Lower lobe of right lung (tissue), 2 donors: ENCODE measurements at regions not wholly inside any gene's neighbourhood (a gene's known extent, or its start where the extent isn't known, plus 50 kb on each side); places are given as distances from the start of the nearest gene placed in this dataset.
A peak's percentile ranks its signal among the peaks of the same experiment; 100 is the strongest.

Experiments
- ATAC-seq, 2 donors: fragments of 200-7000 bp; cut with Tn5 transposase; one replicate each; pipeline ENCODE4 v1.9.1; 2020 to 2022; ENCODE audit warnings: mild to moderate bottlenecking in 2 of 2, moderate library complexity in 2 of 2
- DNase-seq: peaks from one replicate; pipeline ENCODE4 v3.0.0-alpha.2; 2020
- H3K27ac ChIP-seq: fragments of 200-600 bp; one replicate; pipeline ENCODE4 v1.8.0; 2022
- H3K27me3 ChIP-seq: fragments of 200-600 bp; one replicate; pipeline ENCODE4 v1.8.0; 2022; ENCODE audit warnings: low read depth
- H3K36me3 ChIP-seq: fragments of 200-600 bp; one replicate; pipeline ENCODE4 v1.8.0; 2022; ENCODE audit warnings: mild to moderate bottlenecking
- H3K4me1 ChIP-seq: fragments of 200-600 bp; one replicate; pipeline ENCODE4 v1.8.0; 2022
- H3K4me3 ChIP-seq: fragments of 200-600 bp; one replicate; pipeline ENCODE4 v1.8.0; 2022; ENCODE audit warnings: mild to moderate bottlenecking
- H3K9me3 ChIP-seq: fragments of 200-600 bp; one replicate; pipeline ENCODE4 v1.8.0; 2022
- intact Hi-C: fragments of 100-400 bp; cut with DNase I; formaldehyde crosslinking; loops from one replicate; pipeline ENCODE4 v1.11.0; 2022
- TF ChIP-seq, protein P1 (sequence below): fragments of 200-600 bp; IDR thresholded peaks from one replicate; pipeline ENCODE4 v1.8.0; 2022; ENCODE audit warnings: antibody characterized with exemption, mild to moderate bottlenecking
- donor health status: DM: no; HTN: yes; CAD: no; lungs with severe emphysema.

DNA sequence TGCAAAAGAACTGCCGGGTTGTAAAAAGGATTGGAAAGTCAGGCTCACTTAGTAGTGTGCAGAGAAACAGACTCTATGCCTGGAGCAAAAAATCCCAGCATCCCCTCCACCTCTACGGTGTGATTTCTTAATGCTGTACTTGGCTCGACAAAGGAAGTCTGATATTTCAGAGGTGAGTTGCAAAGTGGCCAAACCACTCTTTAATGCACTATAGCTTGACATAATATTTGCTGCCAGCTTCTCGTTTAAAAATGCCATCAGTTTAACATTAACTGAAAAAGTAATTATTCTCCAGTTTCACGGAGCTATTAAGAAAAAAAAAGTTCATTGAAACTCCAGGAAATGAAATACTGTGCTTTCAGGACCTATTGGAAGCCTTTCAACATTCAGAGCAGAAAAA, 448.3 kb upstream of the ZFP42 start:
- Histone ChIP-seq H3K27ac (no peak overlapping the region), H3K9me3 (no peaks in the 10 kb centered on the region), H3K27me3 (no peaks in the 10 kb centered on the region), H3K36me3 (no peaks in the 10 kb centered on the region), H3K4me3 (no peak overlapping the region), H3K4me1 (peaks cover 3% of the 10 kb centered on the region)
- TF ChIP-seq, protein P1, sequence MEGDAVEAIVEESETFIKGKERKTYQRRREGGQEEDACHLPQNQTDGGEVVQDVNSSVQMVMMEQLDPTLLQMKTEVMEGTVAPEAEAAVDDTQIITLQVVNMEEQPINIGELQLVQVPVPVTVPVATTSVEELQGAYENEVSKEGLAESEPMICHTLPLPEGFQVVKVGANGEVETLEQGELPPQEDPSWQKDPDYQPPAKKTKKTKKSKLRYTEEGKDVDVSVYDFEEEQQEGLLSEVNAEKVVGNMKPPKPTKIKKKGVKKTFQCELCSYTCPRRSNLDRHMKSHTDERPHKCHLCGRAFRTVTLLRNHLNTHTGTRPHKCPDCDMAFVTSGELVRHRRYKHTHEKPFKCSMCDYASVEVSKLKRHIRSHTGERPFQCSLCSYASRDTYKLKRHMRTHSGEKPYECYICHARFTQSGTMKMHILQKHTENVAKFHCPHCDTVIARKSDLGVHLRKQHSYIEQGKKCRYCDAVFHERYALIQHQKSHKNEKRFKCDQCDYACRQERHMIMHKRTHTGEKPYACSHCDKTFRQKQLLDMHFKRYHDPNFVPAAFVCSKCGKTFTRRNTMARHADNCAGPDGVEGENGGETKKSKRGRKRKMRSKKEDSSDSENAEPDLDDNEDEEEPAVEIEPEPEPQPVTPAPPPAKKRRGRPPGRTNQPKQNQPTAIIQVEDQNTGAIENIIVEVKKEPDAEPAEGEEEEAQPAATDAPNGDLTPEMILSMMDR: no peak
- intact Hi-C loops: no loop called here
- DNase-seq: no peak
- ATAC-seq: peak in 1 of 2 donors; percentile 57

DNA sequence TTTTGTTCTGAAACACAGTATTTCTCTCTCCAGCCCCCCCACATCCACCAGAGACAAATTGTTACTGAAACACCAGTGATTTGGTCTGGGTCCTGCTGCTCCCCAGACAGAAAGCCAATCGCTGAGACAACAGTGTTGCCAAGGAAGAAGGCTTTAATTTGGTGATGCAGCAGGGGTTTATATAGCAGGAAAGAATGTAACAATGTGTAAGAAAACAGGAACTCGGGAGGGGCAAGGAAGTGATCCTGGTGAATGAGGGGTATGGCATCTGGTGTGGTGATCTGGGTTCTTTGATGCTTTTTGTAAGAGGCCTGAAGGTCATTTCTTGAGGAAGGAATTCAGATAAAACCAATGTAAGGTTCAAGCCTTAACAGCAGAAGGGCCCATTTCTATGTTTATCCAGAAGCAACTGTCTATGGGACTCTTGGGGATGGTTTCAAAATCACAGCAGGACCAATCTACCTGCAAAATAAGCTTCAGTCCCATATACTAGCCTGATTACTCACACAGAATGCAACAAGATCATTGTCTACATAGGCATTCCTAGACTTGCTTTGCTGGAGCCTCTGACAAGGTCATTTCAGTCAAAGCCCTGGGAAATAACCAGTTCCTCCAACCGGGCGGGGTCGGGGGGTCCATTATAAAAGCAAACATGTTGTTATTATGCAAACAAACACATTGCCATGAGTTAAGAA, 445.2 kb upstream of the ZFP42 start:
- TF ChIP-seq, protein P1: no peak
- DNase-seq: no peak
- H3K9me3 ChIP-seq: no peaks in the 10 kb centered on the region
- no peaks in the 10 kb centered on the region for H3K36me3 ChIP-seq
- no peak overlapping the region for H3K4me3 ChIP-seq
- no peak overlapping the region for H3K27ac ChIP-seq
- intact Hi-C loops: no loop called here
- H3K4me1 ChIP-seq: peaks cover 3% of the 10 kb centered on the region
- H3K27me3 ChIP-seq: no peaks in the 10 kb centered on the region
- ATAC-seq: no peak

DNA sequence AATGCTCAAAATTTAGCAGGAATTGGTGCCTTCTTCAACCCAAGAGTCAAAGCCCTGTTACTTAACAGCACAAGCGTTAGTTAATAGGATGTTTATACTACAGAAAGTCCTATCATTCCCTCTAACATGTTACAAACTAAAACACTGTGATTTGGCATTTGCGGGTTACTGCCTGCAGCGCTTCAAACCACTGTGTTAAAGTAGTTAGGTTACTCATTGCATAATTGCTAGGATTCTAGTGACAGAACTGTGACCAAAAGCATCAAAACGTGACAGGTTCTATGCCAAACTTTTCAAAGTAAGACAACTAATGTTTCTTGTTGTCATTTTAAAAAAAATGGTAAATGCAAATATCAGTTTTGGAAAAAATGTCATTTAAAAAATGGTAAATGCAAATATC, 442.8 kb upstream of the ZFP42 start:
- intact Hi-C loops: no loop called here
- DNase-seq: no peak
- H3K4me3 ChIP-seq: no peak overlapping the region
- TF ChIP-seq, protein P1: no peak
- H3K27ac ChIP-seq: no peak overlapping the region
- H3K36me3 ChIP-seq: no peaks in the 10 kb centered on the region
- ATAC-seq: no peak
- no peaks in the 10 kb centered on the region for H3K27me3 ChIP-seq
- H3K4me1 ChIP-seq: no peaks in the 10 kb centered on the region
- H3K9me3 ChIP-seq: peaks cover 8% of the 10 kb centered on the region

DNA sequence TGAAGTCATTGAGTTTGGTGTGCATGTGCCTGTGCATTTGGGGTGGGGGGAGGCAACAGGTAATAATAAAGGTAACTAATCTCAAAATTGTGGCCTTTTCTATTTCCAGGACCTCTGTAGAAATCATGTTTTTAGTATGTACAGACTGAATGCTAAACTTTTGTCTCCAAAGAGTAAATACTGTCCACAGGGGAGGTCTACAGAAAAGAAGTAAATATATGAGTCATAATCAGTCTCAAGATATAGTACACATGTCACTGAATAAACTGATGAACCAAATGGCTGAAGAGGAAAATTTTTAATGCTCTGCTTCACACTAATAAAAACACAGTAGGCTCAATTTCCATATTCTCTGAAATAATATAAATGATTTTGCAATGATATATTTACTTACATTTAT, 440.4 kb upstream of the ZFP42 start:
- H3K9me3 ChIP-seq: peaks cover 8% of the 10 kb centered on the region
- no peak overlapping the region for H3K4me3 ChIP-seq
- intact Hi-C loops: no loop called here
- TF ChIP-seq, protein P1: no peak
- no peaks in the 10 kb centered on the region for H3K4me1 ChIP-seq
- ATAC-seq: no peak
- DNase-seq: no peak
- H3K27ac ChIP-seq: no peak overlapping the region
- H3K36me3 ChIP-seq: no peaks in the 10 kb centered on the region
- H3K27me3 ChIP-seq: no peaks in the 10 kb centered on the region

DNA sequence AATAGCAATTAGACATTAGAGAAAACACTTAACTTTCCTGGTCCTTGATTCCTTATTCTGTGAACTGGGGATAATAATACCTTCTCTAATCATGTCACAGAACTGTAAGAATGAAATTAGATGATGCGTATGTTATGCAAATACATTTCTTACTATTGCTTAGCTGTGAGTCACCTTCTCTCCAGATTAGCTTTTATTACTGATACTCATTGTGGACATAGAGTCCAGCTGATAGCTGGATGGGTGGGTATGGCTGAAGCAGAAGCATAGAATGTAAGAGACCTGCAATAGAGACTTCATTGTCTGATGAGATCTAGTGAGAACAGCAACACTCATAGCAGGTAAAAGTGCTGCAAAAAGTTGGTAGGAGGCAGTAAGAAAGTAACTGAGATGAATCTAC, 437.2 kb upstream of the ZFP42 start:
- DNase-seq (no peak), ATAC-seq (no peak)
- Histone ChIP-seq H3K27me3 (no peaks in the 10 kb centered on the region), H3K27ac (no peak overlapping the region), H3K9me3 (peaks cover 8% of the 10 kb centered on the region), H3K4me3 (no peak overlapping the region), H3K36me3 (no peaks in the 10 kb centered on the region), H3K4me1 (no peaks in the 10 kb centered on the region)
- TF ChIP-seq, protein P1: no peak
- intact Hi-C loops: no loop called here
